H4 (cell line): ENCODE measurements at regions not wholly inside any gene's neighbourhood (a gene's known extent, or its start where the extent isn't known, plus 50 kb on each side); places are given as distances from the start of the nearest gene placed in this dataset.
"Not testable (repeated sequence)": the region's sequence is repeated elsewhere in the genome, so short reads cannot be mapped to it uniquely, and the experiment has no call there.

ENCODE experiments used
- DNase-seq: peaks from one replicate; pipeline ENCODE4 v3.0.0-alpha.2; 2015; ENCODE audit warnings: low spot score

DNA sequence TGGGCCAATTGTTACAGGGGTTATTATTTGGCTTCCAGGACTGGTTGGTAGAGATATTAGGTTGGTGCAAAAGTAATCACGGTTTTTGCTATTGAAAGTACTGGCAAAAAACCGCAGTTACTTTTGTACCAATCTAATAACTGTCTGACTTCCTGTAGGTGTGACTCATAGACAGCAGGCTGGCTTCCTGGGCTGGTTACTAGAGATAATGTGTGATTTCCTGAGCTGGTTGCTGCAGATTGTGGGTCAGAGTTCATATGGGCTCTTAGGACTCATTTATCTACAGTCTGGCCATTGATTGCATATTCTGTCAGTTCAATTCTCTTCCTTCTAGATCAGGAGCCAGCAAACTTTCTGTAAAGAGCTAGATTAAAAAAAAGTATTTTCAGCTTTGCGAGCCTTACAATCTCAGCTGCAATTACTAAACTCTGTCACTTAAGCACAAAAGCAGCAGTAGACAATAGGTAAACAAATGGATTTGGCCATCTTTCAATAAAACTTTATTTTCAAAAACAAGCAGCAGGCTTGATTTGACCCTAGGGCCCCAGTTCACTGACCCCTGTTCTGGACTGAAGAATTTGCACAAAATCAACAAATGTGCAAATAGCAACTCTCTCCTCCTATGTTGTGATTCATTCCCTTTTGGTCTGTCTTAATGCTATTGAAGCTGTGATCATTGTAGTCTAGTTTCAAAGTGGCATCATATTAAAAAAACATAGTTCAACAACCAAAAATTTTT is 50.8 kb upstream of the BOD1L1 start:
- no peak for DNase-seq

DNA sequence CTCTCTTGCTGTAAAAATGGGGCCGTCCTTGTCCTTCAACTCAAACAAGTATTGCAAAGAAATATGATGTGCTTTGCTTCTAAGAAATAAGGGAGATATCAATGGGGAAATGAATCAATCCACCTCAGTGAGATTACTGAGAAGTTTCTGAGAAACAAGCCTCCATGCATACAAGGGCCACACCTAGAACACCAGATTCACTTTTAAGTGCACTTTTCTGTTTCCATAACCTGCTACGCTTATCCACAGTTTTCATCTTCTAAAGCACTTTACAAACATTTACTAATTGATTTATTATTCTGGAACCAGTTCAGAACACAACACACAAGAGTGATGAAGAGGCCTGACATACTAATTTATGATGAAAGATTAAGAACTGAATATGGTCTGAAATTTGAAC is 54.0 kb upstream of the BOD1L1 start:
- no peak for DNase-seq

DNA sequence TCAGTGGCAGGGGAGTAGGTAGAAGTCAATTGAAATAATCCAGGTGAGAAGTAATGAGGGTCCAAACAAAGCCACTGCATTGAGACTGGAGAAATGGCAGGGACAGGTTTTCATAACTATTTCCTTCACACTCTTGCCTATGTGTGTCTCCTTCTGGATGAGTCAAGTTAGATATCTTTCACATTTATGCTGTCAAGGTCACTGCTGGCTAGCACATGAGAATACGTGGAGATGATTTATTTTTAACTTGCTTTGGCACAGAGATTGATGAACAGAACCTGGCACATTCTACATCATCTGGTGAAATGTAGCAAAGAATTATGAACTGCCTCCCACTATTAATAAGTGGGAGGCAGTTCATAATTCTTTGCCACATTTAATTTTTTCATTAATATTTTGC is 66.7 kb upstream of the BOD1L1 start:
- no peak for DNase-seq

DNA sequence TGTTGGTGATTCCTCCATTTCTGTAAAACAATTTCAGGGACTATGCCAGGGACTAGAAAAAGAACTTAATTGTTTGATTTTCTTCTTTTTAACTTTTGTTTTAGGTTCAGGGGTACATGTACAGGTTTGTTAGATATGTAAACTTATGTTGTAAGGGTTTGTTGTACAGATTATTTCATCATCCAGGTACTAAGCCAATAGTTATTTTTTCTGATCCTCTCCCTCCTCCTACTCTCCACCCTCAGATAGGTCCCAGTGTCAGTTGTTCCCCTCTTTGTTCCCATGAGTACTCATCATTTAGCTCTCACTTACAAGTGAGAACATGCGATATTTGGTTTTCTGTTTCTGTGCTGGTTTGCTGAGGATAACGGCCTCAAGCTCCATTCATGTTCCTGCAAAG is 70.8 kb upstream of the BOD1L1 start:
- no peak for DNase-seq

DNA sequence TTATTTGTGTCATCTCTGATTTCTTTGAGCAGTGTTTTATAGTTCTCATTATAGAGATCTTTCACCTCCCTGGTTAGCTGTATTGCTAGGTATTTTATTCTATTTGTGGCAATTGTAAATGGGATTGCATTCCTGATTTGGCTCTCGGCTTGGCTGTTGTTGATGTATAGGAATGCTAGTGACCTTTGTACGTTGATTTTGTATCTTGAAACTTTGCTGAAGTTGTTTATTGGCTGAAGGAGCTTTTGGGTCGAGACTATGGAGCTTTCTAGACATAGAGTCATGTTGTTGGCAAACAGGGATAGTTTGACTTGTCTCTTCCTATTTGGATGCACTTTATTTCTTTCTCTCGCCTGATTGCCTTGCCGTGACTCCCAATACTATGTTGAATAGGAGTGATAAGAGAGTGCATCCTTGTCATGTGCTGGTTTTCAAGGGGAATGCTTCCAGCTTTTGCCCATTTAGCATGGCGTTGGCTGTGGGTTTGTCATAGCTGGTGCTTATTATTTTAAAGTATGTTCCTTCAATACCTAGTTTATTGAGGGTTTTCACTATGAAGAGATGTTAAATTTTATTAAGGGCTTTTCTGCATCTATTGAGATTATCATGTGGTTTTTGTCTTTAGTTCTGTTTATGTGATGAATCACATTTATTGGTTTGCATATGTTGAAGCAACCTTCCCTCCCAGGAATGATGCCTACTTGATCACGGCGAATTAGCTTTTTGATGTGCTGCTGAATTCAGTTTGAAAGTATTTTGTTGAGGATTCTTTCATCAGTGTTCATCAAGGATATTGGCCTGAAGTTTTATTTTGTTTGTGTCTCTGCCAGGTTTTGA is 72.7 kb upstream of the BOD1L1 start:
- DNase-seq = no peak

DNA sequence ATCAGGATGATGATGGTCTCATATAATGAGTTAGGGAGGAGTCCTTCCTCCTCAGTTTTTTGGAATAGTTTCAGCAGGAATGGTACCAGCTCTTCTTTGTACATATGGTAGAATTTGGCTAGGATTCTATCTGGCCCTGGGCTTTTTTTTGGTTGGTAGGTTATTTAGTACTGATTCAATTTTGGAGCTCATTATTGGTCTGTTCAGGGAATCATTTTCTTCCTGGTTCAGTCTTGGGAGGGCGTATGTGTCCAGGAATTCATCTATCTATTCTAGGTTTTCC is 73.3 kb upstream of the BOD1L1 start:
- DNase-seq = not testable (repeated sequence)

DNA sequence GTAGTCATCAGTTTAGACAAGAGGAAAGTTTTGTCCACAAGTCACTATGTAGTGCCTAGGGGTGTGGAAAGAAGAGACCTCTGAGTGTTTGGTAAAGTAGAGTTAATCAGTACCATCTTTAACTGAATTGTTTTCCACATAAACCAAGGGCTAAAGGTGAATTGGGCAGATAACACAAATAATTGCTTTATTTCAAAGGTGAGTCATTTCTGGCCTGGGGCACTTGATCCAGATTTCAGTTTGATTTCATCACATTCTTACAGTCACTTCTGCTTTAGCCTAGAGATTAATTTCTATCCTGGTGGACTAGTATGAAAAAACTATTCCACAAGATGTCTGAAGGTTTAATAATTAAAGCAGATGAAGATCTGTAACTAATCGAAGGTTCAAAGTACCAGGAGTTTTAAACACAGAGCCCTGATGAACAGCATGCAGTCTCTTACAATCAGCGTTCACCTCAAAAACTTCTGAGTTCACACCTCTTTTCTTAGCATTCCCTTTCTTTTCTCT is 74.5 kb upstream of the BOD1L1 start:
- DNase-seq = peak; percentile 54

DNA sequence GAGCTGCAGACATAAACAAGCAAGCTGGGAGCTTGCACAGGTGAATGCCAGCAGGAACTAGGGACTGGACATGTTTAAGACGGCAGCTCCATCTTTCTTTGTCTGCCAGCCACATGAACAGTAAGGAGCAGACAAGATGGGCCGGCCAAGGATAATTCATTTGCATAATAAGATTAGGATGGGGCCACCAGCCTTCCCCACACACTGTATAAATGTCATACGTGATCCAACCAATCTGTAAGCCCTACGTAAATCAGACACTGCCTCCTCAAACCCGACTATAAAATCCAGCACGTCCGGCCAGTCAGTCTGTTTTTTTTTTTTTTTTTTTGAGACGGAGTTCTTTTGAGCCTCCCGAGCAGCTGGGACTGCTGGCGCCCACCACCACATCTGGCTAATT is 75.6 kb upstream of the BOD1L1 start:
- no peak for DNase-seq

DNA sequence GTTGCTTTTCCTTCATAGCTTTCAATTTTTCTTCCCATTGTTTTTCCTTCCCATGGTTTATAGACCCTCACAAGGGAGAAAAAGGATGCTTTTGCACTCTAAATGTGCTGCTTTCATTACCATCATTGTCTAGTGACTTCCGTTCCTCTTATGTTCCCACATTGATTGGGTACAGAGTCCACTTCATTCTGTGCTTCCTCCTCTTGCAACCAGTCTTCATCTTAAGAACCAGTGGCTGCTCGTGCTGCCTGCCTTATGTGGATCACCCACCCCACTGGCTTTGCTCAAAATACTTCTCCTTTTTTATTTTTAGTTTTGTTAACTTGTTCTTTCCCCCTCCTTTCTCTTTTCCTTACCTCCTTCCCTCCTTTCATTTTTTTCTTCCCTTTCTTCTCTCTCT is 76.5 kb upstream of the BOD1L1 start:
- no peak for DNase-seq

DNA sequence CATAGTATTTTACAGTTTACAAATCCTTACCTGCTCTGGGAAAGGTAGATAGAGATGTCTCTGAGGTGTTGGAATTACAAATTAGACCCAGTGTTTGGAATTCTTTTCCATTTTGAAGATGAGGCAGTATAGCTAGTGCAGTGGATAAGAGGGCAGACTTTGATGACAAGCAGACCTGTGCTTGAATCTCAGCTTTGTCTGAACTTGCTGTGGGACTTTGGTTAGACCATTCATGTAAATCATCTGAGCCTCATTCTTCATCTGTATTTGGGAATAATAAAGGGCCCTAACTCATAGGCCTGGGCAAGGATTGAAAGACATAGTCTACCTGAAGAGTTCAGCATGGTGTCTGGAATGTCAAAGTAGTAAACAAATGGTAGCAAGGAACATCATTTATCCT is 77.2 kb upstream of the BOD1L1 start:
- no peak for DNase-seq

DNA sequence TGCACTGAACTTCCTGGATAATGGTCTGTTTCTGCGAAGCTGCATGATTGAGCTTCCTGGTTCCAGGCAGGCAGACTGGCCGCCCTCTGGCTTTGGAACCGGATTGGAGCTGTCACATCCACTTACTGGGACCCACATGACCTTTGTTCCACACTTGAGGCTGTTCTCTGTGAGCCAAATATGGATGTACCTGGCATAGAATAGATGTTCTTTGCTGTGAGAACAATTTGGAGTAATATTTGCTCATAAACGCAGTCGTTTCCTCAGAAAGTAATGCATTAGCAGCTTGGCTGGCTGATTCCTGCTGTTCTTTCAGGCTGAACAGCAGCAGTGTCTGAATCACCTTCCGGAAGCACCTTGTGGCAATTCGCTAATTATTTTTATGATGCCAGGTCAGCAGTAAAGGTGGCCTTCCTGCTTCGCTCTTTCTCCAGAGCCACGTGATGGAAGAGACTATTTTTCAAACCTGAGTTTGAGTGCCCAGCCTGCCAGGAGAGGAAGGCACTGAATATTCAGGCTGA is 78.1 kb upstream of the BOD1L1 start:
- DNase-seq = no peak

DNA sequence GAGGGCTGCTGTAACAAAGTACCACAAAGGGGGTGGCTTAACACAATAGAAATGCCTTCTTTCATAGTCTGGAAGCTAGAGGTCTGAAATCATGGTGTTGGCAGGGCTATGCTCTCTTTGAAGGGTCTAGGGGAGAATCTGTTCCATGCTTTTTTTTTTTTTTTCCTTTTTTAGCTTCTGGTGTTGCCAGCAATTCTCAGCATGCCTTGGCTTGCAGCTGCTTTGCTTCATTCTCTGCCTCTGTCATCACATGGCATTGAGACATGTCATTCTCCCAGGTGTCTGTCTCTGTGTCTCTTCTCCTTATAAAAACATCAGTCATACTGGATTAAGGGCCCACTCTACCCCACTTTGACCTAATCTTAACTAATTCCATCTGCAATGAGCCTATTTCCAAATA is 78.6 kb upstream of the BOD1L1 start:
- no peak for DNase-seq

DNA sequence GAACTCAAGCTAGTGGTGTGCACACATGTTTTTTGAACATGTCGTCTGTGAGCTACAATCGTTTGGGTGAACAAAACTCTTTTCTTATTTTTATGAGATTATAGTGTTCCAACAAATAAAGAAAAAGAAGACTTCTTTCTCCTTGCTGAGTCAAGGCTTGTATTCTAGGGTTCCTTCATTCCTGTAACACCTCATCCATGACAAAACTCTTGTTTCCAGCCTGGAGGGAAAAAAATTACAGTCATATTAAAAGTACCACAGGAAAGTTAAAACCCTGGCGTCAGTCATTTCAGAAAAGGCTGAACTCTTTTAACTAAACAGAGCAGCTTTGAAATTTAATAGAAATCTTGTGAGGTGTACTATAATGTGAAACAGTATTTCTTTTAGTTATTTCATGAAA is 79.2 kb upstream of the BOD1L1 start:
- no peak for DNase-seq

DNA sequence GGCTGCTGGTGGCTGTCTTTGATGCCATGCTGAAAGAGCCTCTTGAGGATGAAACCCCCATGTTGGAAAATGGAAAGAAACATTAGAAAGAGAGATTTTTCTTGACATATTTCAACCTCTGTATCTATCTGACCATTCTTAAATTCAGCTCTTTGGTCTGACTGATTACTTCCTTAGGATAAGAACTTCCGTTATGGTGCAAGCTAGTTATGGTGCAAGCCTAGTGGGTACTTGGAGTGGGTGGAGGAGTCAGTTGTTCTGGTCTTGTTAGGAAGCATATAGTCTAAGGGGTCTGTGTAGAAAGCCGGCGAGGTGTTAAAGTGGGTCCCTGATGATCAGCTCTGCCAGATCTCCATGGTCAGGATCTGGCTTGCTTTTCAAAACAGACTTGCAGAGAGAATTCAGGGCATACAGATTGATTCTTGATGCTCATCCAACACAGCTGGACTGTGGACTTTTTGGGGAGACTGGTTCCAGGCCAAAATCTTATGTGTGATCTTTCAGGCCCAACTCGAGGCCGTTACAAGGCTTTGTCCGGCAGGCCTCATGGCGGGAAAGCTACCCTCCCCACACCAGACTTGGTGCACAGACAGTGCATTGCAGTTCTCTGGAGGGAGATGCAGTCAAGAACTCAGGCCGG is 82.8 kb upstream of the BOD1L1 start:
- no peak for DNase-seq

DNA sequence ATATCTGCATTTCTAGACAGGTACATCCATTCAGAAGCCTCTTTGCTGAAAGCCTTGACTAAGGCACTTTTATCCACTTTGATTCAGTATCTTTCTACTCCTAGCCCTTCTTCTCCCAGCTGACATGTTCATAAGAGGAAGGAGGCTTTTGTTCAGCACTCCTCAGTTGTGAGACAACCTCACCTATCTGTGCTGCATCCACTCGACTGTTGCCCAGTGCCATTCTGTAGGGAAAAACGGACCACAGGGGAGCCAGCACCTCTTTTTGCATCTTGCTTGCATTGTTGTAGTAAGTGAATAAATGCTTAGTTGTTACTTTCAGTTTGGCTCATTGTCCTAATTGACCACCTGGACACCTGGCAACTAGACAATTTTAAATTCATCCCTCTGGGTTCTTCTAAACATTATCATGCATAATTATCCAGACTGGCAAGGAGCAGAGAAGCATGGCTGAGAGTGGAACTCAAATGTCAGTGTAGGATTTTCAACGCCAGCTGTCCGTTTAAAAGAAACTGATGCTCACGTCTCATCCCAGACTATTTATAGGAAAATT is 83.8 kb upstream of the BOD1L1 start:
- no peak for DNase-seq

DNA sequence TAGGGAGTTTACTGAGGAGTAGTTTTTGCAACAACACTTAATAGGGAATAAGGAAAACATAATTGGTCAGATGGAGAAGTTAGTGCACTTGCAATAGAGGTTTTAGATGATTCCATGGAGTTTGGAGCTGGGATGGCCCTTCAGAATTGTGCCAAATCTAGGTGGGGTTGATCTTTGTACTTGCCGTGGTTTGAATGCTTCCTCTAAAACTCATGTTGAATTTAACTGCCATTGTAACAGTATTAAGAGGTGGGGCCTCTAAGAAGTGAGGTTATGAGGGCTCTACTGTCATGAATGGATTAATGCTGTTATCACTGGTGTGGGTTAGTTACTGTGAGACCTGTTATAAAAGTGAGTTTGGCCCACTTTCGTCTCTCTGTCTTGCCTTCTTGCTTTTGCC is 94.4 kb upstream of the BOD1L1 start:
- DNase-seq = no peak

DNA sequence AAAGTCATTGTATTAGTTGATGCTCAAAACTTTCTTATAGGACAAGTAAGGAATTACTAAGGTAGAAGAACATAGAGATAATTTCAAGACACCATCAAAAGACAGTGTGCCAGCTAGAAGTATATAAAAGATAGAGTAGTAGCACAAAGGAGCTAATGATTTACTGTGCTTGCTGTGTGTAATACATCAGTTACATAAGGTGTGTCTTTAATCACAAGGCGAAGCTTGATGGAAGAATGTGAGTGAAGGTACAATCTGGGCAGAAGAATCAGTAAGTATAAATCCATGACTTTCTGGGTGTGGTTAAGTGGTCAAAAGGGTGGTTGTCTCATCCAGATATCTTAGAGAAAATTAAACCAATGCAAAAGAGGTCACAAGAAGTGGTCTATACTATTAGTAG is 95.1 kb upstream of the BOD1L1 start:
- no peak for DNase-seq

DNA sequence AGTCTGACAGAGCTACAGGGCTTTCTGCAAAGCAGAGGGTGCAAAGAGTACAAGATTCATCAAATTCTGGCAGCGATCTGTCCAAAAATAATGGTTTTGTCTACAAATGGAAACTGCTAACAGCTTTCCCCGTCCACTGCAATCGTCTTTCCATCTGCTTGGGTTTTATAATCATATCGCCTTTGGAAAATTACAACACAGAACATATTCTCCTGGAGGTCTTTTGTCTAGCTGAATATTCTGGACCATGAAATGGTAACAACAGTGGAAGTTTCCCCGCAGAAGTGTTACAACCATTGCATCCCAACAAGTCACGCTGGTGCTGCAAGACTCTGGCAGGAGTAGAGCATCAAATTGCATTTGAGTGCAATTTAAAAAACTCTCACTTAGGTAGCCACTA is 101.2 kb upstream of the BOD1L1 start:
- no peak for DNase-seq

DNA sequence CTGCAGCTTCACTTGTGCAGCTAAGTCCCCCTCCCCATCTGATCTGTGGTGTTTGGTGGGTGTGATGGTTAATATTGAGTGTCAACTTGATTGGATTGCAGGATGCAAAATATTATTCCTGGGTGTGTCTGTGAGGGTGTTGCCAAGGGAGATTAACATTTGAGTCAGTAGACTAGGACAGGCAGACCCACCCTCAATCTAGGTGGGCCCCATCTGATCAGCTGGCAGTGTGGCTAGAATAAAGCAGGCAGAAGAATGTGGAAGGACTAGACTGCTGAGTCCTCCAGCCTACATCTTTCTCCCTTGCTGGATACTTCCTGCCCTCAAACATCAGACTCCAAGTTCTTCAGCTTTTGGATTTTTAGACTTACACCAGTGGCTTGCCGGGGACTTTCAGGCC is 103.5 kb upstream of the BOD1L1 start:
- no peak for DNase-seq

DNA sequence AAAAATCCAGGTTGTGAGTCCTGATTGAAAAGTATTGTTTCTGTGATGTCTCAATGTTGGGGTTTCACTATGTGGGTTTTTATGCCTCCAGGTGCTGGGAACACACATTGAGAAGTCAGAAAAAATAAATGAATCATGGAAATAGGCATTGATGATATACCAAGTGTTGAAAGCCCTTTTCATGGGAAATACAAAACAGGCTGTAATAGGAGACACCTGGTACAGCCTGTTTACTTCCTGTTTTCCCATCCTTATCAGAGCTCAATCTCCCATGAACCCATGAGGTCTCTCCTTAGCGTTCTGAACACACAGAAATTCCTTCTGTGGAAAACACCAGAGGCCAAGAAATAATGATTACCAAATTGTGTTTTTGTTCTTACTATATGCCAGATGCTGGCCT is 106.3 kb upstream of the BOD1L1 start:
- DNase-seq = no peak

DNA sequence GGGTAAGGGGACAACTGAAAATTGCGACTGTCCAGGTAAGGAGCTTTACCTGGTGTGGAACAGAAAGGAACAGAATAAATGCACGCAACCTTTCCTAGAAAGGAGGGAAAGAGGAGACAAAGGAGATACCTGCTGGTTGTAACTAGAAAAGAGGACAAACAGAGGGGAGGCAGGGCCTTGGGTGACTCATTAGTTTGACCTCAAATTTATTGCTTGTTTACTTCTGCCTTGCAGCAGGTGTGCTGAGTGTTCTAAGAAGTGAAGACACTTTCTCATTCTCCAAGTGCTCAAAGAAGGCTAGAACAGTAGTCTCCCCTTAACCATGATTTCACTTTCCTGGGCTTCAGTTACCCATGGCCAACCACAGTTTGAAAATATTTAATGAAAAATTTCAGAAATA is 123.1 kb upstream of the BOD1L1 start:
- no peak for DNase-seq

DNA sequence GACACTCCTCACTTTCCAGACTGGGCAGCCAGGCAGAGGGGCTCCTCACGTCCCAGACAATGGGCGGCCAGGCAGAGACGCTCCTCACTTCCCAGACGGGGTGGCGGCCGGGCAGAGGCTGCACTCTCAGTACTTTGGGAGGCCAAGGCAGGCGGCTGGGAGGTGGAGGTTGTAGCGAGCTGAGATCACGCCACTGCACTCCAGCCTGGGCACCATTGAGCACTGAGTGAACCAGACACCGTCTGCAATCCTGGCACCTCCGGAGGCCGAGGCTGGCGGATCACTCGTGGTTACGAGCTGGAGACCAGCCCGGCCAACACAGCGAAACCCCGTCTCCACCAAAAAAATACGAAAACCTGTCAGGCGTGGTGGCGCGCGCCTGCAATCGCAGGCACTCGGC is 134.1 kb upstream of the BOD1L1 start:
- DNase-seq = not testable (repeated sequence)

DNA sequence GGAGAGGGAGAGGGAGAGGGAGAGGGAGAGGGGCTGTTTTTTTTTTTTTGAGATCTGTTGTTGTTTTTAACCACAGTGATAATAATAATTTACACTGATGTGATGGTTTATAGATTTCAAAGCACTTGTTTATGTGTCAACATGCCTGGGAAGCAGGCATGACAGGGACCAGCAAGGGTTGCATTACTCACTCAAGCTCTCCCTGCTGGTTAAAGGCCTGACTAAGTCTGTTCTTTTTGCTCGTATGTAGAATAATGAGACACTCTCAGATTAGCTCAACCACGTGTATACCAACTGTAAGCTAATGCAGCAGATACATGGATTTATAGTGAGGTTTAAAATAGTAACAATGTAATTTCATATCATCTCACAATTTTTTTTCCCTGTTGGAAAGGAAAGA is 134.6 kb upstream of the BOD1L1 start:
- DNase-seq = no peak
